HCT116 (cell line): ENCODE measurements at regions not wholly inside any gene's neighbourhood (a gene's known extent, or its start where the extent isn't known, plus 50 kb on each side); places are given as distances from the start of the nearest gene placed in this dataset.

ENCODE experiments used
- CEBPB ChIP-seq: IDR thresholded peaks from 2 replicates; pipeline ENCODE4 v1.6.1; 2012; ENCODE audit warnings: low read depth
- CTCF ChIP-seq, 3 experiments: fragments of 200-600 bp in 1 of 3; sonication (generic) in 1 of 3; IDR thresholded peaks in 2 of 3; conservative IDR thresholded peaks in 1 of 3; 2 replicates each; pipeline ENCODE4 v1.5.1; 2012 to 2017; ENCODE audit warnings: low read depth in 2 of 3, low read length in 2 of 3, antibody characterized with exemption in 1 of 3, borderline replicate concordance in 1 of 3, control low read depth in 1 of 3, mild to moderate bottlenecking in 1 of 3, mixed read lengths in 1 of 3, mixed run types in 1 of 3, moderate library complexity in 1 of 3; ENCODE audit not compliant: insufficient read depth in 1 of 3
- ELF1 ChIP-seq: IDR thresholded peaks from 2 replicates; pipeline ENCODE4 v1.6.1; 2012; ENCODE audit warnings: low read depth, borderline replicate concordance
- RAD21 ChIP-seq: IDR thresholded peaks from 2 replicates; pipeline ENCODE4 v1.6.1; 2012; ENCODE audit warnings: low read depth, mild to moderate bottlenecking
- SIN3A ChIP-seq: IDR thresholded peaks from 2 replicates; pipeline ENCODE4 v1.6.1; 2012; ENCODE audit warnings: low read depth

- TF ChIP-seq CTCF (IDR thresholded peaks at IDR 0.05 in 2 of 3, conservative IDR thresholded peaks at IDR 0.05 in 1 of 3; ENCODE audit: borderline replicate concordance in 1 of 3, insufficient read depth in 1 of 3, low read depth in 2 of 3, low read length in 2 of 3), result no peak
- no peak for TF ChIP-seq SIN3A
- no peak for TF ChIP-seq RAD21
- TF ChIP-seq ELF1, result no peak
- no peak for TF ChIP-seq CEBPB
Observed at GRCh38 chr12:107447336-107447735, 238.3 kb upstream of the PWP1 start.
